ENCODE measurements at regions not wholly inside any gene's neighbourhood (a gene's known extent, or its start where the extent isn't known, plus 50 kb on each side); places are given as distances from the start of the nearest gene placed in this dataset.

GRCh38 chr4:71663780-71664179 is 120.1 kb downstream of the GC start:
- intact Hi-C loops (cut with DNase I; ENCODE audit: low total_unique reads) = no loop called here
- DNase-seq (ENCODE audit: low spot score in 2 of 2) = no peak
- Histone ChIP-seq H3K4me3 (no peak overlapping the region), H3K9me3 (no peaks in the 10 kb centered on the region), H3K27me3 (no peaks in the 10 kb centered on the region), H3K36me3 (no peaks in the 10 kb centered on the region), H3K4me1 (no peaks in the 10 kb centered on the region), H3K27ac (no peak overlapping the region)
- TF ChIP-seq POLR2A (IDR thresholded peaks at IDR 0.05) (no peak), CTCF (IDR thresholded peaks at IDR 0.05) (no peak), POLR2AphosphoS5 (IDR thresholded peaks at IDR 0.05) (no peak)

- Histone ChIP-seq H3K27me3 (no peaks in the 10 kb centered on the region), H3K36me3 (no peaks in the 10 kb centered on the region), H3K4me3 (no peak overlapping the region), H3K9me3 (no peaks in the 10 kb centered on the region), H3K4me1 (no peaks in the 10 kb centered on the region), H3K27ac (no peak overlapping the region)
- TF ChIP-seq POLR2A (IDR thresholded peaks at IDR 0.05) = no peak
- no peak for TF ChIP-seq CTCF (IDR thresholded peaks at IDR 0.05)
- DNase-seq (ENCODE audit: low spot score in 2 of 2) = no peak
- intact Hi-C loops (cut with DNase I; ENCODE audit: low total_unique reads) = no loop called here
Measured at GRCh38 chr4:71659979-71660378, 123.9 kb downstream of the GC start.

GRCh38 chr4:71648923-71649322 is 135.0 kb downstream of the GC start:
- intact Hi-C loops (cut with DNase I; ENCODE audit: low total_unique reads) = no loop called here
- Histone ChIP-seq H3K36me3 (no peaks in the 10 kb centered on the region), H3K27me3 (no peaks in the 10 kb centered on the region), H3K27ac (no peak overlapping the region), H3K4me3 (no peak overlapping the region), H3K4me1 (no peaks in the 10 kb centered on the region), H3K9me3 (no peaks in the 10 kb centered on the region)
- DNase-seq (ENCODE audit: low spot score in 2 of 2) = no peak
- TF ChIP-seq CTCF (IDR thresholded peaks at IDR 0.05) (no peak), POLR2AphosphoS5 (IDR thresholded peaks at IDR 0.05) (no peak), POLR2A (IDR thresholded peaks at IDR 0.05) (no peak)

GRCh38 chr4:71648448-71648847 is 135.4 kb downstream of the GC start:
- Histone ChIP-seq H3K4me3 (no peak overlapping the region), H3K4me1 (no peaks in the 10 kb centered on the region), H3K36me3 (no peaks in the 10 kb centered on the region), H3K27me3 (no peaks in the 10 kb centered on the region), H3K9me3 (no peaks in the 10 kb centered on the region), H3K27ac (no peak overlapping the region)
- intact Hi-C loops (cut with DNase I; ENCODE audit: low total_unique reads) = no loop called here
- TF ChIP-seq CTCF (IDR thresholded peaks at IDR 0.05) (no peak), POLR2A (IDR thresholded peaks at IDR 0.05) (no peak), POLR2AphosphoS5 (IDR thresholded peaks at IDR 0.05) (no peak)
- DNase-seq (ENCODE audit: low spot score in 2 of 2) = no peak

GRCh38 chr4:71639380-71639779 is 144.5 kb downstream of the GC start:
- no peak for DNase-seq (ENCODE audit: low spot score in 2 of 2)
- H3K4me1 ChIP-seq = no peaks in the 10 kb centered on the region
- H3K4me3 ChIP-seq = no peak overlapping the region
- intact Hi-C loops (cut with DNase I; ENCODE audit: low total_unique reads) = no loop called here
- no peaks in the 10 kb centered on the region for H3K9me3 ChIP-seq
- no peak overlapping the region for H3K27ac ChIP-seq
- no peak for TF ChIP-seq POLR2AphosphoS5 (IDR thresholded peaks at IDR 0.05)
- no peak for TF ChIP-seq POLR2A (IDR thresholded peaks at IDR 0.05)
- TF ChIP-seq CTCF (IDR thresholded peaks at IDR 0.05) = no peak
- H3K36me3 ChIP-seq = no peaks in the 10 kb centered on the region
- H3K27me3 ChIP-seq = no peaks in the 10 kb centered on the region
